HG03442 (cell line): ENCODE measurements at regions not wholly inside any gene's neighbourhood (a gene's known extent, or its start where the extent isn't known, plus 50 kb on each side); places are given as distances from the start of the nearest gene placed in this dataset.
"Not testable (repeated sequence)": the region's sequence is repeated elsewhere in the genome, so short reads cannot be mapped to it uniquely, and the experiment has no call there.

Experiments
- ATAC-seq: cut with Tn5 transposase; IDR thresholded peaks from one replicate; pipeline ENCODE4 v1.9.1; 2021; ENCODE audit warnings: mild to moderate bottlenecking, moderate library complexity; ENCODE audit not compliant: unreplicated experiment

- ATAC-seq, result no peak
Measured at GRCh38 chr6:830667-831327, 137.9 kb upstream of the EXOC2 start.

DNA sequence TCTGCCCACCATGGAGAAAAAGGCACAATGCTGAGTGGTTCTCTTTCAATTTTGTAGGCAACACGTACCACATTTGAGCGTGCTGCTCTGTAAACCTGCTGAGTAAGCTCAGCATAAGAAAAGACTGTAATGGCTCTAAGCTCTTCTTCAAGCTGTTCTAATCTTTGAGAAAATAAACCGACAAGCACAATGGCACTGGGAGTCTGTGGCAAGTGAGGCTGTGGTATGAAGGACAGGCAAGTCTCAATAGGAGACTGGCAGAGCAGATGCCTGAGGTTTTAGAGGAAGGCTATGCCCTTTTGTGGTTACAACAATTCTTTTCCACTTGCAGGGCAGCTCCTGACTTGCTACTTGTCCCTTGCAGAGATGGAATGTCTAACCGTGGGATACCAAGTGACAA is 136.7 kb upstream of the EXOC2 start:
- no peak for ATAC-seq

GRCh38 chr6:827431-827830 is 134.5 kb upstream of the EXOC2 start:
- no peak for ATAC-seq

- no peak for ATAC-seq
Measured at GRCh38 chr6:819122-819521, 126.2 kb upstream of the EXOC2 start.

GRCh38 chr6:818196-818595 is 125.3 kb upstream of the EXOC2 start:
- ATAC-seq, result no peak

- ATAC-seq, result no peak
Measured at GRCh38 chr6:816510-817084, 123.7 kb upstream of the EXOC2 start.

DNA sequence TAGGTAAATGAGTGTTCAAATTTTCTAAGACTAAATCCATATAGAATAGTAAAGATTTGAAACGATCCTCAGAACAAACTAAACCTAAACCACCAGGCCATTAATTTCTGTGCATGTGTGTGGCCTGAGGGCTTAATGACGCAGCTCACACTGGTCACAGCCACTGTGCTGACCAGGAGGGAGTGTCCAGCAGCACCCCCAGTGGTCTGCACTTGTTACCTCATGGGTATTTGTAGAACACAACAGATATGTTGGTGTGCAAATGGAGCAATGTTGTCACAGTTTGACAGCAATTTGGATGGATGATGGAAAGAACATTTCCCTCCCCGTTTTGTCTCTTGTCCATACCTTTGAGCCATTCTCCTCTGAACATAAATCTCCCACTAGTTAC is 122.4 kb upstream of the EXOC2 start:
- no peak for ATAC-seq

DNA sequence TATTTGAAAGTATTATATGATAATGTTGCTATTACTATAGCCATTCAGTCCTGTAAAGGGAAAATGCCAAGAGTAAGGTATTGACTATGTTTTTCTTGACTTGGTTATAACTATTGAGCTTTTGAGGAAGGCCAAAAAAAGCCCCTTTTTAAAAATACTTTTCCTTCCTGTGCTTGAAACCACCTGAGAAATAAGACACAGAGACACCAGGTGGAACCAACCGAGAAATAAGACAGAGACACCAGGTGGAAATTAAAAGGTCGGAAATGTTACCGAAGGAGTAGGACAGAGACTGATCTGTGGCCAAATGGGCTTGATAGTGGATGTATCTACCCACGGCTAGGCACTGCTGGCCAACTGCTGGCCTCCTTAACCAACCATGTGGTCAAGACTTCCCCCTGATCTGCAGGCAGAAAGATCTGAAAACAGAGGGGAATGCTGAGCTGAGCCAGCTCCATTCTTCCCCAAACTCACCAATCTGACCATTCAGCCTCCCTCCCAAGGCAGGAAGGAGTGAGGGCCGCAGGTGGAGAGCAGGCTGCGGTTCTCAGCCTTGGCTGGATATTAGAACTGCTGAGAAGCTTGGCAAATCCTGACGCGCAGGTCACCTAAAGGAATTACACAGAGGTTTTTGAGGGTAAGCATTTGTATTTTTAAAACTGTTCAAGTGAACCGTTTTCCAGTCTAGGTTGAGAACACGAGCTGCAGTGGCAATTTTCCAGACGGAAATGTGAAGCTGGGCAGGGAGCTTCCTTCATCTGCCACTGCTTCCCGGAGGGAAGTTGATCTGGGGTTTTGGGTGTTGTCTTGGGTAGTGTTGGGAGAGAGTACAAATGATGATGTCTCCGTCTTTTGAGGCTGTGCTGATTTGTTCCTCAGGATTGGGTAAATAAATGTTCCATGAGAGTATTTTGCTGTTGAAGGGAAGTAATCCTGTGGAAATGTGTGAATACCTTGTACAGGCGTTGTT is 121.7 kb upstream of the EXOC2 start:
- ATAC-seq, result no peak

GRCh38 chr6:811831-812230 is 118.9 kb upstream of the EXOC2 start:
- no peak for ATAC-seq

DNA sequence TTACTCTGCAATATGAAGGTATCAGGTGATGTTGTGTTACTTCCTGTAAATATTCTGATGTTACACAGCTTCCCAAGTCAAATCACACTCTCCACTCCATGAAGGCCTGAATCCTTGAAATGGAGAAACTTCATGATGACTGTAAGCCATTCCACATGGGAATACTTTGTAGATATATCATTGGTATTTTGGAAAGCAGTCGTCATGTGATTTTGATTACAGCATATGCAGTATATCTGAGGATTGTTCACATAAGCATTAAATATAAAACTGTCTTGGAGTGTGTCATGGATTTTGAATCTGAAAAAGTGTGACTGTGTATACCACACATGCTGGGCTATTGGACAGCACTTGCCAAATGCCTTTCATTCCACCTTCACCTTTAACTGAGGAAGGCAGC is 118.3 kb upstream of the EXOC2 start:
- no peak for ATAC-seq

DNA sequence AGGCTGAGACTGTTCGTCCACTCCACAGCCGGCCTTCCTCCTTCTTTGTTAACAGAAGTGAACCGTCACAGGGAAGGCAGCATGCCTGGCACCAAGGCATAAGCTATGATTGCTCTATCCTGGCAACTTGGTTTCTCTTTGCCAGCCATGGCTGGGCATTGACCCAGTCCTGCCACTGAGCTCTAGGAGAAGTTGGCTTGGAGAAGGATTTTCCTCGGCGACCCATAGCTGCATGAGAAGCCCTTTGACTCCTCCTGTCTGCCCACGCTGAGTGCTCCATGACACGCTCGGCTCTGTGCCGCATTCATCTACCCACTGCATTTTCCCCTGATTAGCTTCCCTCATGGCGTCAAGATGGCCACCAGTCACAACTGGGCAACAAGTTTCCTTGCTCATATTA is 111.8 kb upstream of the EXOC2 start:
- no peak for ATAC-seq

DNA sequence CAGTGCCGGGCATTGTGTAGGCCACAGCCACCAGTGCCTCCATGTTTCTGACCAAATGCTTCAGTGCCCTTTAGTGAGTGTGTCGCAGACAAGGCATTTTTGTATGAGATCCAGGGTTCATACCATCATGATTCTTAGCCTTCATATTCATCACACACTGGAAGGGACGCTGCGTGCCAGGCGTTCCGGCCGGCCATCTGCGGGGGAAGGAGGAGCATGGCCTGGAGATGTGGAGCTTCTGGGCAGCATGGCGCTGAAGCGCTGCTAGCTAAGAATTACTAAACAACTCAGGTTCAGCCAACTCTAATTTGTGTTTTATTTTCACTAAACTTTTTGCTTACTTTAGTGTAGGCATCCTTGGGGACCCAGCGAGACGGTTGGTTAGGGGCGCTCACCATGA is 111.4 kb upstream of the EXOC2 start:
- ATAC-seq, result no peak

- no peak for ATAC-seq
Measured at GRCh38 chr6:803191-803977, 110.4 kb upstream of the EXOC2 start.

GRCh38 chr6:802701-803100 is 109.8 kb upstream of the EXOC2 start:
- ATAC-seq, result no peak

GRCh38 chr6:802223-802622 is 109.3 kb upstream of the EXOC2 start:
- not testable (repeated sequence) for ATAC-seq

- ATAC-seq, result no peak
Measured at GRCh38 chr6:799769-800168, 106.8 kb upstream of the EXOC2 start.

- no peak for ATAC-seq
Measured at GRCh38 chr6:797479-798077, 104.6 kb upstream of the EXOC2 start.

DNA sequence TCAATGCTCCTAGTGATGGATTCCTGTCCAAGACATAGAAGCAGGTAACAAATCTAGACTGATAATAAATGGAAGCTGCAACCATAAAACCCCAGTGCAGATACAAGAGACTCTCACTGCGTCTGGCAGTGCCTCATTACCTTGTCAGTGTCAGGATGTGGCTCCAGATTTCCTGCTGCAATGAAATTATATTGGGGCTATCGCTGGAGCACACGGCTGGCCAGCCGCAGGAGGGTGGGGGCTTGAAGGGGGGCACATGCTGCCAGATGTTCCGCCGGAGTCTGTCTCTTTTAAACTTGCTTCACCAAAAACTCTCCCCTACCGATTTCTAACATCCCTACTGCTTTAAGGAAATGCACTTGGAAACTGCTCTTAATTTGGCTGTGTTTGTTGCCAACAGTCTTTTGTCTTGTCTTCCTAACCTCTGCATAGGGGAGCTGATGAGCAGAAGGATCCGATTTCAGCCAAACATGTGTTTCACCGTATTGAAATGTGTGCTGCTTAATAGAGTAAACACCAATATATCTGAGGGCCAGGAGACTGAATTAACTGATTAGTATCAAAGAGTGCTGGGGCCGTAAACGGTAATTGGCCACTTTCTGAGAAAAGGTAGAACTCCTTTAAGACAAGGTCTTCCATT is 102.2 kb upstream of the EXOC2 start:
- no peak for ATAC-seq

DNA sequence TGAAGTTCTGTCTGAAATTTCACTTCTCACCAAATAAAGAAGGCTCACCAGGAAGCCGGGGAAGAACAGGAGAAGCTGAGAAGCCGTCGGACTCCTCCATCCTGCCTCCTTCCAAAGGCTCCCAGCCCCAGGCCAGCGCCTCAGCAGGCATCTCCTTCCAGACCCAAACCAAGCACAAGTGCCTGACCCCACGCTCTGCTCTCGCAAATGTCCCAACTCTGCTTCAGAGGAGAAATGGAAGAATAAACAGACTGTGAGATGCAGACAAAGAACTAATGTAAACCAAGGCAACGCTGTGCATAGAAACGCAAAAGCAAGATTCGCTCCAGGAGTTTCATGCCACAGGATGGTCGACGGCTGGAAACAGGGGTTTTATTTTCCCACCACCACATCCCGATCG is 100.3 kb upstream of the EXOC2 start:
- no peak for ATAC-seq

- no peak for ATAC-seq
Measured at GRCh38 chr6:792662-793061, 99.7 kb upstream of the EXOC2 start.
